GM10248 (cell line): ENCODE measurements at regions not wholly inside any gene's neighbourhood (a gene's known extent, or its start where the extent isn't known, plus 50 kb on each side); places are given as distances from the start of the nearest gene placed in this dataset.

Source experiments
- CTCF ChIA-PET: fragments of 300-600 bp; sonication (Branson Sonifier 250); formaldehyde crosslinking; extraction: SDS; loops from one replicate; lab custom pipeline; 2021; ENCODE audit warnings: antibody characterized with exemption; lab: Yijun Ruan, JAX
- POLR2A ChIA-PET: fragments of 350-650 bp; sonication (Branson Sonifier 250); formaldehyde crosslinking; extraction: SDS; loops from one replicate; lab custom pipeline; 2020; ENCODE audit warnings: antibody characterized with exemption; lab: Yijun Ruan, JAX
- DNase-seq: peaks from one replicate; pipeline ENCODE4 v3.0.0; 2012; ENCODE audit errors: extremely low spot score
- CTCF ChIP-seq: IDR thresholded peaks from 2 replicates; pipeline ENCODE4 v1.5.1; 2012; ENCODE audit warnings: mild to moderate bottlenecking, low read depth; ENCODE audit errors: extremely low read depth, missing control alignments, control extremely low read depth

- ChIA-PET CTCF (no interaction called here), POLR2A (no interaction called here)
- no peak for TF ChIP-seq CTCF
- DNase-seq = no peak
Observed at GRCh38 chr13:91100944-91101343, 246.5 kb upstream of the MIR17HG start.

DNA sequence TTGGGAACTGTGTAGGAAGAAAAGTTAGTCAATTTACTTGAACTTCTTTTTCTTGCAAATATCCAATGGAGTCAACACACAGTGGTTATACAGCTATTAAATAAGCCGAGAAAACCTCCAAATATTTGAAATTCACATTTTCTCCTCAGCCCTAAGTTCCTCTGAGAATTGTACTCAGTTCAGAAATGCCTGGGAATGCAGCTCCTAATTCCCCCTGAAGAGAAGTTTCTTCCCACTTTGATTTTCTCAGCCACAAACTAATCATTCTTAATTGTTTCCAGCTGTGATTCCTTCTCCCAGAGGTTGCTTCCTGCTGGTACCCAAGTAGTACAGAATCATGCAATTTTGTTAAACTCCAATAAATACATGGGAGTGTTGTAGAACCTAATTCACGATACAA, 246.1 kb upstream of the MIR17HG start:
- CTCF ChIA-PET = no interaction called here
- no peak for DNase-seq
- POLR2A ChIA-PET = no interaction called here
- no peak for TF ChIP-seq CTCF

GRCh38 chr13:91105270-91105669, 242.2 kb upstream of the MIR17HG start:
- no peak for DNase-seq
- TF ChIP-seq CTCF = no peak
- POLR2A ChIA-PET = no interaction called here
- CTCF ChIA-PET = no interaction called here

DNA sequence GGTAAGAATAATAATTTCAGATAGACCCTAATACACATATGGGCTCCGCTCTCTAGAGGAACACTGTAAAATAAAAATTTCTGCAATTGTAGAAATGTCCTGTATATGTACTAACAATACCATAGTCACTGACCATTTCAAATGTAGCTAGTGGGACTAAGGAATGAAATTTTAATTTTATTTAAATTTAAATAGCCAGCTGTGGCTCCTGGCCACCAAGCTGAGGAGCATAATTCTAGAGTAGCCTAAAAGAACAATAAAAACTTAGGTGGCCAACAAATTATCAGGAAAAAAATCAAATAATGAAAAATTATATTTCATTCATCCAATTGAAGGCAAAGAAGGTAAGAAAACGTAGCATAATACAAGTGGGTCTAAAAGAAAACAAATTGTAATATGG, 240.9 kb upstream of the MIR17HG start:
- POLR2A ChIA-PET = no interaction called here
- CTCF ChIA-PET = interaction anchor here (1.1 to 1.8 kb wide), 2 partner anchors 10 to 21 kb away, joined by 4 read pairs; no protein-coding TSS in a partner anchor
- DNase-seq = no peak

GRCh38 chr13:91108315-91108714, 239.2 kb upstream of the MIR17HG start:
- no peak for TF ChIP-seq CTCF
- DNase-seq = no peak
- POLR2A ChIA-PET = no interaction called here
- CTCF ChIA-PET = interaction anchor here (2.4 kb wide), 1 partner anchor 16 kb away, joined by 7 read pairs; no protein-coding TSS in a partner anchor

More for the DNA sequence above, 240.9 kb upstream of the MIR17HG start:
- TF ChIP-seq CTCF = no peak

DNA sequence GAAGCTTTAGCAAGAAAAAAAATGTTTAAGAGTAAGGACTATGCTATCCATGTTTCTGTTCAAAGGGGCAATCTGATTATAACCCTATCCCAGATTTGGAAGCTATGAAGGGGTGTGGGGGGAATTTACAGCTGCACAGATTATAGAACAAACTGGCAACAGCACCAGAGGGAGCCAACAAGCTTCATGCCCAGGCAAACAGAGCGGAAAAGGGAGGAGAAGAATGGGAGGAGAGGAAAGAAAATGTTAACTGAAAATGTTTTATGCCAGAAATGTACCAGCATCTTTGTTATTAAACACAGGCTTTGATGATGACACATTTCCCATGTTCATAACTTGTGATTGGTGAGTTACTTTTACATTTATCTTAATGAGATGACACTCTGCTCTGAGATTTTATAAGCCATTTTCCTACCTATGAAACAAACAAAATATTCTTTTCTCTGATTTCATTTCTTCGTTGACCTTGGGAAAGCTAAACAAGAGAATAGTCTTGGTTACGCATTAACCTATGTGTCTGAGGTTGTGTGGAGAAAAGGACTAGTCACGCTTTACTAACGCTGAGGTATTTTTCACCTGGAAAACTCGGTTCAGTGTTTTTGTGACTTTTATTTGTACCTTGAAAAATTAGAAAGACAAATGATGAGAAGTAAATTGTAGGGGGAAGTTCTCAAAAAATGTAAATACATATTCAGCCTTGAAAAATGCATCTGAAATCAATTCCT, 235.8 kb upstream of the MIR17HG start:
- ChIA-PET POLR2A (no interaction called here), CTCF (no interaction called here)
- no peak for DNase-seq
- no peak for TF ChIP-seq CTCF
